GM10266 (cell line): ENCODE measurements at regions not wholly inside any gene's neighbourhood (a gene's known extent, or its start where the extent isn't known, plus 50 kb on each side); places are given as distances from the start of the nearest gene placed in this dataset.

ENCODE experiments used
- DNase-seq: peaks from one replicate; pipeline ENCODE4 v3.0.0; 2012; ENCODE audit errors: extremely low spot score
- TF ChIP-seq, protein P1 (sequence below): IDR thresholded peaks from 2 replicates; pipeline ENCODE4 v1.5.1; 2012; ENCODE audit warnings: mild to moderate bottlenecking, low read depth; ENCODE audit not compliant: control insufficient read depth, insufficient read depth; ENCODE audit errors: missing control alignments

DNA sequence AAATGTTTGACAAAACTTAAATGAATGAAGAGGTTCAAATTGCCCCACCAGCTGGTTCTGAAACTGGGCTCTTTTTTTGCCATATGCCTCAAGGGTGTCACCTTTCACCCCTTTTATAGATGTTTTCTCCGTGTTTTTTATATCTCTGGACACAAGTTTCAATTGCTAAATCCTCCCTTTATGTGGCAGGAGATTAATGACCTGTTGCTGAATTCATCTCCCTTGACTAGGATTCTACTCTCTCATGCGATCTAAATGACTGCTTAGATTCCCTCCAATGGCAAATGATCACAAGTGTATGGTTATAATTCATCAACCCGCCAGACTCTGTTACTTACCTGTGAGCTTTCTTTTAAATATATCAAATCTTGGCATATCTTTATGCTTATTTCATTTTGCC, 677.0 kb upstream of the POT1 start:
- TF ChIP-seq, protein P1, sequence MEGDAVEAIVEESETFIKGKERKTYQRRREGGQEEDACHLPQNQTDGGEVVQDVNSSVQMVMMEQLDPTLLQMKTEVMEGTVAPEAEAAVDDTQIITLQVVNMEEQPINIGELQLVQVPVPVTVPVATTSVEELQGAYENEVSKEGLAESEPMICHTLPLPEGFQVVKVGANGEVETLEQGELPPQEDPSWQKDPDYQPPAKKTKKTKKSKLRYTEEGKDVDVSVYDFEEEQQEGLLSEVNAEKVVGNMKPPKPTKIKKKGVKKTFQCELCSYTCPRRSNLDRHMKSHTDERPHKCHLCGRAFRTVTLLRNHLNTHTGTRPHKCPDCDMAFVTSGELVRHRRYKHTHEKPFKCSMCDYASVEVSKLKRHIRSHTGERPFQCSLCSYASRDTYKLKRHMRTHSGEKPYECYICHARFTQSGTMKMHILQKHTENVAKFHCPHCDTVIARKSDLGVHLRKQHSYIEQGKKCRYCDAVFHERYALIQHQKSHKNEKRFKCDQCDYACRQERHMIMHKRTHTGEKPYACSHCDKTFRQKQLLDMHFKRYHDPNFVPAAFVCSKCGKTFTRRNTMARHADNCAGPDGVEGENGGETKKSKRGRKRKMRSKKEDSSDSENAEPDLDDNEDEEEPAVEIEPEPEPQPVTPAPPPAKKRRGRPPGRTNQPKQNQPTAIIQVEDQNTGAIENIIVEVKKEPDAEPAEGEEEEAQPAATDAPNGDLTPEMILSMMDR, result no peak

DNA sequence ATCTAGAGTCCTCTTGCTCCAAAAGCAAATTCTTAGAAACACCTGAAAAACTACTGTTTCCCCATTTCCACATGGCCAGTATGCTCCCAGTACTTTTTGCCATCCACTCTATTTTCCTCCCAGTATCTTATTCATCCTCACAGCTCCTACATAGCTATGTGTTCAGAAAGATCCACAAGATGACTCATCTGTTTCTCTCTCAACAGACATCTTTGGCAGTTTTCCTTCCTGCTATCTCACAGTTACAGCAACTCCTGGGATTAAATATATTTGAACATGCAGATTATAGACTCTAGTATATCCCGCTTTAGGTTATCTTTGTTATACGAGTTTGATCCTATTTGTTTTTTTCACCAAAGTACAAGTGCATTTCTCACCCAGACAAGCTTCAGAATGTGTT, 675.6 kb upstream of the POT1 start:
- no peak for DNase-seq
- TF ChIP-seq, protein P1, result no peak

More for the DNA sequence above, 677.0 kb upstream of the POT1 start:
- no peak for DNase-seq

DNA sequence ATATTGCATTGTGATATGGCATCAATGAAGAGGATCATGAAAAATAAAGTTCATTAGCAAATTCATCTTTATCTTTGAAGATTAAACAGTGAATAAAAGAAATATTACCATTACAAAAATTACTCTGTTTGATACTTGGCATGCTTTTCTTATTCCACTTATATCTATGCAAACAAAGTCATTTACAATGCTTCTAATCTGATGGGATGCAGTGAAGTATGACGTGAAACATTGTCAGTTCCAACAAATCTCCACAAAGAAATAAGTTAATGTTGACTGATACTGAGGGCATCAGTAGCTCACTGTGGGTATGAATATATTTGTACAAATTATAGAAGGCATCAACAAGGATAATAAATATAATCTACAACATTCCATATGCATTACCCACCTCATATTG, 672.8 kb upstream of the POT1 start:
- TF ChIP-seq, protein P1, result no peak
- DNase-seq, result no peak

DNA sequence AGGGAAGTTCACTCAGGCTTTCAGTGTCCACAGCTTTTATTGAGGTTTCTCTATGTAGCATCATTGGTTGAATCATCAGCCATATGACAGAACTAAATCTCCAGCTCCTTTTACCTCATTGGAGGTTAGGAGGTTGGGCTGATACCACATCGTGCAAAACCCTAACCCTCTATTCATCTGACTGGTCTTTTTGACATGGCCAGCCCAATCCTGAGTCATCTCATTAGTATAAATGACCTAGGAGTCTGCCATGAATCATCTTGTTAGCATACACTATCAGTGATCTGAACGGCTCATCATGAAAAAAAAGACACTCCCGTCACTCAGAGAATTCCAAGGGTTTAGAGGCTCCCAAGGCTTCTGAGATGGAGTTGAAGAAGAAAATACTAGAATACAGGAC, 669.8 kb upstream of the POT1 start:
- TF ChIP-seq, protein P1, result no peak
- DNase-seq, result no peak

DNA sequence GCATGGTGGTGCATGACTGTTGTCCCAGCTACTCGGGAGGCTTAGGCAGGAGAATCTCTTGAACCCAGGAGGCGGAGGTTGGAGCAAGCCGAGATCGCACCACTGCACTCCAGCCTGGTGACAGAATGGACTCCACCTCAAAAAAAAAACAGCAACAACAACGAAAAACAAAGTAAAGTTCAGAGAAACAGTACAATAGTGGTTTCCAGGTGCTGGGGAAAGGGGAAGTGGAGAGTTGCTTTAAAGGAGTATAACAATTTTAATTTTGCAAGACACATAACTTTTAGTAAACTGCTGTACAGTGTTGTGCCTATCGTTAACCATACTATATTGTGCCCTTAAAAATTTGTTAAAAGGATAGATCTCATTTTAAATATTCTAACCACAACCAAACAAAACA, 662.7 kb upstream of the POT1 start:
- TF ChIP-seq, protein P1, result no peak
- no peak for DNase-seq

DNA sequence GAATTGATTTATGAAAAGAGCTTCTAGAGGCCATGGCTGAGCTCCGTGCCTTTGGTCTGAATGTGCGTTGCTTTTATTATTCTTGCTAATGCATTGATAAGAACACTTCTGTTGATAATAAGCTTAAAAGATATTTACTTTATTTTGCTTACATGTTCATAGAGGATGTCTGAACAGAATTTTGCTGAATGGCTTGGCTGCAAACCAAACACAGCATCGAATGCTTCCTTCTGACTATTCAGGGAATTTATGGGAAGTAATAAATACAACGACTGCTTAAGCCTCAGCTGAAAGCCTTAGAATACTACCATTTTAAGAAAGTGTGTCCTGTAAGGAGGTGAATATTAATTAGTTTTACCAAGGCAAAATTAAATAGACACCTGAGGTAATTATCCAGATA, 643.5 kb upstream of the POT1 start:
- TF ChIP-seq, protein P1, result no peak
- no peak for DNase-seq

DNA sequence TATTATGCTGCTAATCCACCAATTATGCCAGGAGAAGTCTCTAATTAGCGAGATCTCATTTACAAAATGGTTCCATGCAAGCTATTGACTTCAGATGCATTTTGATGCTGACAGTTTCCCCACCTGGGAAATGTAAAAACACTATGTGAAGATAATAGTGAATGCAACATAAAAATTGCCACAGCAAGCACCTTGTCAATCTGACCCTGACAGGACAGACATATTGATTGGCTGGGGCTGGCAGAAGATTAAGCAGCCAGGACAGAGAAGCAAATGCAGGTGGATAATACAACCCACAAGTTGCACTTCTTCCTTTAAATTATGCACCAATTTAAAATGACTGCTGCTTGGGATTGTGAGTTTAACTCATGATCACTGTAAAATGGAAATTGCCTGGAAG, 642.8 kb upstream of the POT1 start:
- TF ChIP-seq, protein P1, result no peak
- no peak for DNase-seq
